HG03066 (cell line): ENCODE measurements at regions not wholly inside any gene's neighbourhood (a gene's known extent, or its start where the extent isn't known, plus 50 kb on each side); places are given as distances from the start of the nearest gene placed in this dataset.
"Not testable (repeated sequence)": the region's sequence is repeated elsewhere in the genome, so short reads cannot be mapped to it uniquely, and the experiment has no call there.

Experiments used
- ATAC-seq: cut with Tn5 transposase; IDR thresholded peaks from one replicate; pipeline ENCODE4 v1.9.1; 2021; ENCODE audit warnings: low read depth; ENCODE audit not compliant: unreplicated experiment

DNA sequence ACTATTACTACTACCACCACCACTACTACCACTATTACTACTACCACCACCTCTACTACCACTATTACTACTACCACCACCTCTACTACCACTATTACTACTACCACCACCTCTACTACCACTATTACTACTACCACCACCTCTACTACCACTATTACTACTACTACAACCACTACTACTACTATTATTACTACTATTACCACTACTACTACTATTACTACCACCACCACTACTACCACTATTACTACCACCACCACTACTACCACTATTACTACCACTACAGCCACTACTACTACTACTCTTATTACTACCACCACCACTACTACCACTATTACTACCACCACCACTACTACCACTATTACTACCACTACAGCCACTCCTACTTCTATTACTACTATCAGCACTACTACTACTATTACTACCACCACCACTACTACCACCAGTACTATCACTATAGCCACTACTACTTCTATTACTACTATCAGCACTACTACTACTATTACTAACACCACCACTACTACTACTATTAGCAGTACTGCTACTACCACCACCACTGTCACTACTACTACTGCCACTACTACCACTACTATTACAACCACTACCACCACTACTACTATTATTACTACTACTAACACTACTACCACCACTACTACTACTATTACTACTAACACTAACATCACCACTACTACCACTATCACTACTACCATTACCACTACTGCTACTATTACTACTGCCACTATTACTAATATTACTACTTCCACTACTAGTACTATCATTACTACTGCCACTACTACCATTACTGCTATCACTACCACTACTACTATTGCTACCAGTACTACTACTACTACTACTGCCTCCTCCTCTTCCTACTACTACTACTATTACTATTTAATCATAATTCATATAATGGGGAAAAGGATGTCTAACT is 669.2 kb upstream of the SOX11 start:
- not testable (repeated sequence) for ATAC-seq

DNA sequence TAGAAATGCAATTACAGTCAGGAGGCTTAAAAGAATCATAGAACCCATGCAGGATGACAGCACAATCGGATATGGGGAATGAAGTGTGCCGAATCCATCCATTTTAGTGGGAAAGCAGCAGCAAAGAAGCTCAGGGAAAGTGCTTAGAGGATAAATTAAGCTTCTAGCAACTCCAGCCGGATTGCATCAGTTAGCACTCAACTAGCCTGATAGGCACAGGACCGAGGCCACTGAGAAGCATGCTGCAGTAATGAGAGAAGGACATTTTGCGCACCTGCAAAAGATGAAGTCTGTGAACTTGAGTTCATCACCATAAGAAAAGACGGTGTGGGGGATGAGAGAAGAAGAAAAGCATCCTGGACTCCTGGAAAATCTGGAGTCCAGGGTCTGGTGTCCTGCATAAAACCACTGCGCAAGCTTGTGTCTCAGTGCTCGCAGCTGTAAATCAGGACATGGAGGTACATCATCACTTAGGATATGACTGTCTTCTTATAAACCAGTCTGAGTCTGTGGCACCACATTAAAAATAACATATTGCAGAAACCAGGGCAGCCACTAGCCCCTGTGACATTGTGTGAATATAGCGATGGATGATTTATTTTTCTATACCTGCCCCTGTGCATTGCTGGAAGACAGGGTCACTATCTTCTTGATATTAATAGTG is 665.5 kb upstream of the SOX11 start:
- no peak for ATAC-seq

DNA sequence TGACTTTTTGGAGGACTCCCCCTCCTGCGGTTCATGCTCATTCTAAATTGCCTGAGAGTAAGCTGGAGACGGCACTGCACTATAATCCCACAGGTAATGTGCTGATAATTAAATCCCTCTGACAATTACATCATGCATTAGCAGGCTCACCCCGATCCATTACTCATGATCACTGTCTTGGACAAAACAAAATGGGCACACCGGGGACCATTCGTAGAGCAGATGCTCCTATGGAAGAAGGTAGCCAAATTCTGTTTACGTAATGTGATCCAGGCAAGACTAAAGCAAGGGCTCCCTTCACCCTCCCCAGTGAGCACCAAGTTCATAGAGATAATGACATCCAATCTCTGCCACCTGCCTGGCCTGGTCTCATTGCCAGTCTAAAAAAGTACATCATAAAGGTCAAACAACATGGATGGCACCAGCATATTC is 657.1 kb upstream of the SOX11 start:
- no peak for ATAC-seq

DNA sequence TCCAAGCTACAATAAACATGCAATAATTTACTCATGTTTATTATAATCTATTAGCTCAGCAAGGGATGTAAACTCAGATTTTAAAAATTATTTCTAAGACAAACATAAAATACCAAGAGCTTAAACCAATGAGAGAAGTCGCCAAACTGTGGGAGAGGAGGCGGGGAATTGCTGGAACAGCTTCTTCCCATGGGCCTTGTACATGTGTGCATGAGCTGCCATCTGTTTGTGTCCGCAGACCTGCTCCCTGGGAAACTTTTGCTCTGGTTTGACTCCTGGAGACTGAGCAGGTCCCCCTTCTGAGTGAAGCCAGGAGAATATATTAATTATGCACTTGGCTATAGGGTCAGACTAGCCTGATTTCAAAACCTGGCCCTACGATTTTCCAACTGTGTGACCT is 655.9 kb upstream of the SOX11 start:
- no peak for ATAC-seq

DNA sequence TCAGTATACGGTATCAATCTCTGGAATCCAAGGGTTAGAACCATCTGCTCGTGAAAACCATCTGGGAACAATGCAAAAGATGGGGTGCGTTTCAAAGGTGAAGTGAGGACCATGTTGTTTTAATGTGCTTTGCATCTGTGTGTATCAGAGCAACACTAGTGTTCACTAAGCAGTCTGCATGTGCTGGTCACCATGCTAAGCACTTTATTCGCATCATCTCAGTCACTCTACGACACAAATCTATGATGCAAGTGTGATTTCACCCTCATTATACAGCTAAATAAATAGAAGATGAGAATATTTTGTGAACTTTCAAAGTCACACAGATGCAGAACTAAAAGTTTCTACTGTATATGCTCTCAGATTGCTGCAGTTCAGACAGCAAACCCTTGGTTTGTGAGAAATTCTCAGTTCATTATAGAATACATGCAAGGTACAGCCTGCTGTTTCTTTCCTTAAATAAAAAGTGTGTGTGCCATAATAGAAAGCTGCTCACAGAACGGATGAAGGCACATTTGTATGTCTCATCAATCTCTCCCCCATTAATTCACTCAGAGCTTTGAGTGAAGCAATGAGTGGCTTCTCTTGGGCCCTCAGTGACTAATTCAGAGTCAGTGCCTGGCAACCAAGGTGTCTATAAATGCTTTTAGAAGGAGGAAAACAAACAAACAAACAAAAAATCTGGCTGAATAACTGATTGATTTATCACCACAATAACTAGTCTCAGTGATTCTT is 652.8 kb upstream of the SOX11 start:
- no peak for ATAC-seq

DNA sequence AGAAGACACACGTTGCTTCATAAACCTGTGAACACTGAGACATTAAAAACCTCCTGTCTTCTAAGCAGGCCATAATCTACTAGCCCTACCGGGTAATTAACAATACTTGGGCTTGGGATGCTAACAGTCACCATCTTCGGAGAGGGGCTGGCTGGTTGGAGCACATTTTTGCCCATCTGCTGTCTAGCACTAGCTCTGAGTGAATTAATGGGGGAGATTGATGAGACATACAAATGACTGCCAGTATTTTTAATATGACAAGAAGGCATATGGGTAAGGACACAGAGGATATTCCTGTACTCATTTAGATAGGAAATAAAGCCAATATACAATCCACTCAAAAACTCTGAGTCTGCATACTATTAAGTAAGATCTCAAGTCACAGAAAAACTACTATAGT is 651.6 kb upstream of the SOX11 start:
- ATAC-seq, result no peak

DNA sequence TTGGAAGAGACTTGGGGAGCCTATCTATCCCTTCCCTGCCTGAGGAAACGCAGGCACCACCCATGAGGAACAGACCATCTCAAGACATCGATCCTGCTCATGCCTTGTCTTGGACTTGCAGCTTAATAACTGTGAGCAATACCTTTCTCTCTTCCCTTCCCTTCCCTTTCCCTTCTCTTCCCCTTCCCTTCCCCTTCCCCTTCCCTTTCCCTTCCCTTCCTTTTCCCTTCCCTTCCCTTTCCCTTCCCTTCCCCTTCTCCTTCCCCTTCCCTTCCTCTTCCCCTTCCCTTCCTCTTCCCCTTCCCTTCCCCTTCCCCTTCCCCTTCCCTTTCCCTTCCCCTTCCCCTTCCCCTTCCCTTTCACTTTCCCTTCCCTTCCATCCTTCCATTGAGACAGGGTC is 650.7 kb upstream of the SOX11 start:
- no peak for ATAC-seq

DNA sequence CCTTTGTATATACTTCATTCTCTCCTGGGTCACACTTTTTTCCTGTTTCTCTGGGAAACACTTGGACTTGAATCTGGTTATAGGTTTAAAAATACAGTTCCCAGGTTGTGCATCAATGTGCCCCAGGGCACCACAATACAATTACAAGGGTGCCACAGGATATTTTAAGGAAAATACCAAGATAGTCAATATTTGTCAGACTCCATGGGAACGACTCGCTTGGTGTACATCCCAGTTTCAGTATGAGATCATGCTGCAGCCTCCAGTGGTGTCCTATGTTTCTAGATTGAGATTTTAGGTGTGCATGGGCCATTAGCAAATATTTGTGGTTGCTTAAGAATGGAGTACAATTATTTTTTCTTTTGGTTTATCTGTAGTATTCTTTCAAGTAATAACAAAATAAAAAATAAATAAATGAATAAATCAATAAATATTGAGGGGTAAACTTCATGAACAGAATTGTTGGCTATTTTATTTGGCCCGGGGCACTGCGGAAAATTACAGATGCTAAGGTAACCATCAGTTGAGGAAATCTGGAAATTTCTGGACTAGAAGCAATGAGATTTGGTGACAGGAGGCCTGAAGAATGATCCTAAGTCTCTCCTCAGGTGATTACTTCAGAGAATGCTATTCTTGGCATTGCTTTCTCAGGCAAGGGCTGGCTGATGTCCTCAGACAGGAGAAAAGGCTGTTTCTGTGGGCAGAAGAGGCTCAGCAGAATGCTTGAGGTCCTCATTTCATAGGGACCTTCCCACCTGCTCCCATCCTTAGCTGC is 649.3 kb upstream of the SOX11 start:
- ATAC-seq, result no peak

DNA sequence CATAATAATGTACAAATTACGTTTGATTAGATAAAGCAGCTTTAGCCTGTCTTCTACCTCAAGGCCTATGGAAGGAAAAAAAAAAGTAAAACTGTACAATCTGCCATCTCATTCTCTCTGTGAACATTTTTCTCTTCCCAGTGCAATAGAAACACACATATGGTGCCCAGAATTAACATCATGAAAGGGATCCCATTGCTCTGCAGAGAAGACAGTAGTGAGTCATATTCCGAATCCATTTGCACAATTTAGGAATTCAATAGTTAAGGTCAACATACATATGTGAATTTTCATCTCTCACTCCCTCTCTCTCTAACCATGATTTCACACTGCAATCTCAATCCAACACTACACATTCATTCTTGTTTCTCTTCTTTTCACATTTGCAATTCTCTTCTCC is 640.9 kb upstream of the SOX11 start:
- ATAC-seq, result no peak

DNA sequence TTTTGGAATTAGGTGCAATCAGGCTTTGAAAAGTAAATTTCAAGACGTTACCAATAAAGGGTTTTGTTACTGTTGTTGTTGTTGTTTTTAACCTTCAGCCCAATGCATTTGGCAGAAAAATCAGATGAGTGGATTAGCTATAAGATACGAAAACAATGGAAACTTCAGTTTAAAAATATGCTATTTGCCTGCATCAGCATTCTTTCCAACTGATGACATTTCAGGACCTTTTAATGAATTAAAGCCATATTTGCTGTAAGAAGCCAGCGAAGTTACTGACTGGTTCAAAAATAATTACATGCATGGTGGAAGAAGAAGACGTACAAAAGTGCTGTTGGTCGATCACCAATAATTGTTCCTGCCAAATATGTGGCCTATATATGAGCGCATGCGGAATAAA is 639.3 kb upstream of the SOX11 start:
- no peak for ATAC-seq

DNA sequence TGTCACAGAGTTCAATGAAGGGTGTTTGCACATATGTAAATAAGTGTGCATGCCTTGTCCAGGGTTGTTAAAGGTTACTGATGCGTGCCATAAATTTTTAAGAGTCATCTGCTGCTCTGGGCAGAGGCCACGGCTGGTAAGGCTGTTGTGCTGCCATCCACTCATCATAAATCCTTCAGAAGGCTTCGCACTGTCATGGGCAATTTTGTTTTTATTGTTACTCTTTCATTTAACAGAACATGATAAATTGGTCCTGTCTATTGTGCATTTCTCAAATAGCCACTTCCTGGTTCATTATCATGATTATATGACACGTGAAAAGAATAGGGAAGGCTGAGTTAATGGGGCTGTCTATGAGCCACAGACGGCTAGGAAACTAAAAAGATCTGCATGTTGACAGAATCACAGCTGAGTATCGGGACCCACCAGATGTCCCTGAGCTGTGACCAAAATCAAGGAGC is 634.3 kb upstream of the SOX11 start:
- ATAC-seq, result no peak

DNA sequence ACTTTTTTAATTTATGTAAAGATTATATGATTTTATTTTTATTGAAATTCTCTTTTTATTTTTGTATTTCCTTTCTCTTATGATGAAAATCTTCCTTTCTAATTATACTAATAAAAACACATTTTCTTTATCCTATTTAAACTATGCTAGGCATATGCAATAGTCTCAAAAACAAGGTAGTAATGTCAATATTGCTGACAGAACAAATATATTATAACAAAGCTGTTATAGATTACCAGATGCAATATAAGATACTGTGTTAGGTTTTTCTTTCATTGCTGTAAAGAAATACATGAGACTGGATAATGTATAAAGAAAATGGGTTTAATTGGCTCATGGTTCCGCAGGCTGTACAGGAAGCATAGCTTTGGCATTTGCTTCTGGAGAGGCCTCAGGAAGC is 631.2 kb upstream of the SOX11 start:
- no peak for ATAC-seq

DNA sequence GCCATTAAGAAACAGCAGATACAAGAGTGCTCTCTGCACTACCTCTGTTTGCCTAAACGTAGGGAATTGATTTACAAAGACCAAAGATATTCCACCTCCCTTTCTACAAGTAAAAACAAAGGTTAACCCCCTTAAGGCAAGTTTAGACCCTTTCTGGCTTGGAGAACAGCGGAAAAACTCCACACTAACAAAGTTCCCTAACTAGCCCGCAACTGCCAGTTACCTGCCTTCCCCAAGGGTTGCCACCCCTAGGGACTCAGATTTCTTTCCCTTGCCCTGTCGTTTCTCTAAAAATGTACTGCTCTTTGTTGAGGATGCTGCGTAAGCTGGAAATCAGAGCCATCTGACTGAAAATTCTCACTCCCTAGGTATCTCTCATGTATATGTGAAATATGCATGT is 627.5 kb upstream of the SOX11 start:
- ATAC-seq, result no peak

DNA sequence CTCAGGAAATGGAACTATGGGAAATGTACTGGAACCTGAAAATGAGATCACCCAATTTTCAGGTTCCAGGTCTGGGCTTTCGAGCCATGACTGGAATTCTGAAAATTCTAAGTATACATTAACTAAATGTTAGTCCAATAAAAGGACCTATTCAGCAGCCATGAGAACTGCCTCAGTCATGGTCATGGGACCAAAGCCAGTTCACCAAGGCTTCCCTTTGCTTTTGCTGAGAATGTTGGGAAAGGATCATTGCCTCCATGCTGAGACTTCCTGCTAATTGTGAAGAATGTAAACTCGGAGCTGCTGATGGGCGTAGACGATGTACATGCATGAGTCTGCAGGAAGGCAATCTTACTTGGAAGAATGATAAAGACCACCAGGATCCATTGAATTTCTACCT is 624.4 kb upstream of the SOX11 start:
- no peak for ATAC-seq

DNA sequence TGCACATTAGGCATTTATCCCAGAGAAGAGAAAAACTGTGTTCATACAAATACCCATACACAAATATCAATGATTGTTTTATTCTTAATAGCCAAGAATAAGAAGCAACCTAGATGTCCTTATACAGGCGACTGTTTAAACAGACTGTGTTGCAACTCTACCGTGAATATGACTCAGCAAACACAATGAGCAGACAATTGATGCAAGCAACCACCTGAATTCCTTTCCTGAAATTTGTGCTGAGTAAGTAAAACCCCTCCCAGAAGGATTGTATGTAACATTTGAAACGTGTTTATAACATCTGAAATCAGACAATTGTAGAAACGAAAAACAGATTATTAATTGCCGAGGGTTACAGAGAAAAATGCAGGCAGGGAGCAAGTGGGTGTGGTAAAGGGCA is 621.9 kb upstream of the SOX11 start:
- ATAC-seq, result no peak

DNA sequence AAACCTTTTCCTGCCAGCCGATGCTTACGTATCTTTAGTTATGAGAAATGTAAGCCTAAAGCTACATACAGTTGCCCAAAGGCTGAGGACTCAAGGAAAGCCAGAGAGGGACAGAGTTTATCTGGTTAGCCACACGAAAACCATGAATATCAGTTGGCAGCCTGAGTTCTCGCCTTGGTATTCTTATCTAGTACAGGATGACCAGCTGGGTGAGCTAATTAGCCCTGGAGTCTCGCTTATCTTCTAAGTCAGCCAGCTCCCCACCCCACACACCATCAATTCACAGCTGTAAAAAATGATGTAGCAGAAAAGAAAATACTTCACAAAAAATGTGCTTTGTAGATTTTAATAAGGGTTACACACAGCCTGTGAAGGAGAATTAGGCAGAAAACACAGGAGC is 617.5 kb upstream of the SOX11 start:
- ATAC-seq, result no peak

DNA sequence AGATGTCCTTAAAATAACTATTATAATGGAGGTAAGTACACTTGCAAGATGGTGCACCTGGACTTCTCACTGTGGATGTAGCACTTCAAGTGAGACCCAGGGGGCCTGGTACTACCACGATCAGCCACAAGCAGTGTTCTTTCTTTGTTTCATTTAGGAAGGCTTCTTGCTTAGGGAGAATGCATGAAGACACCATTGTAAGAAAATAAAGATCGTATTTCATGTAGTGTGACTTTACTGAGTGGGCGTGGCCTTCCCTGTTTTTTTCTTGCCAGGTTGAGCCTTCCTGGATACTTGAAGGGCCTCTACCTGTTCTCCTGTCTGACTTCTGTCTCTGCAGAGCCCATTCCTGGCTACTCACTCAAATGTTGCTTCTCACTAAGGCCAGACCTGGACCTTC is 615.6 kb upstream of the SOX11 start:
- ATAC-seq, result no peak

DNA sequence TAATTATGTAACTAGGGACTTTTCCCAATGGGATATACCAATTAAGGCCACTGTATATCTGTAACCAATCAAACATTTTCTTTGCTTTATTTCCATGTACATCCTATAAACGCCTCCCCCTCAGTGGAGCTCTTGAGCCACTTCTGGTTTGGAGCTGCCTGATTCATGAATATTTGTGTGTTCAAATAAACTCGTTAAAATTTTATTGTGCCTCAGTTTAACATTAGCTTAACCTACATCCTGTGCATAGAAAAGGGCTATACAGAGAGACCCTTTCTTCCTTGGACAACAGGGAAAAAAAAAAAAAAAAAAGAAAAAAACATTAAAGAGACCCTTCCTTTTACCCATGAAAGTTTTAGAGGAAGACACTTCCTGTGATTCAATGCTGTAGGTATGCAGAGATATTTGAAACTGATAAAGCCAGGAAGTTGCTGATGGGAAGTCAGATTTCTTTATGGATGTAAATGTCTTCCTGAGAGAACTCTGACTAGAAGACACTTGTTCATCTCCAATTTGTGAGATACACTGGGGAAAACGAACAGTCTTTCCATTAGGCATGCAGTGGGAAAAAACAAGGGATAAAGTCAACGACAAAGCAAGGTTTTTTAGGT is 614.6 kb upstream of the SOX11 start:
- no peak for ATAC-seq

DNA sequence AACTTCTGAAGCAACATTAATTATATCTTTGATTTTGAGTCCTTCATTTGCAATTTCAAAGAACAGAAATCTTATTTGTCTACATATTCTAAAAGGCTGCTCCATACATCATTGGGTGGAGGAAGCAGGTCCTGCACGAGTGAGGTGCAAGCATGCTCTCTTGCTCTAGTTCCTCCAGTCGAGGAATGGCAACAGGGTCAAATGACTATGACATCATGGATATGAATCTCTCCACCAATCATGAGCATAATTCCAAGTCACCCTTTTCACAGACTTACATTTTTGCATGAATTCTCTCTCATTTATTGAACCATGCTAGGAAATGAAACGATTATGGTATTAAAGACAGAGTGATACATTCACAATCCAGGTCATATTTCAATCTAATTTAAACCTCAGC is 608.8 kb upstream of the SOX11 start:
- no peak for ATAC-seq

DNA sequence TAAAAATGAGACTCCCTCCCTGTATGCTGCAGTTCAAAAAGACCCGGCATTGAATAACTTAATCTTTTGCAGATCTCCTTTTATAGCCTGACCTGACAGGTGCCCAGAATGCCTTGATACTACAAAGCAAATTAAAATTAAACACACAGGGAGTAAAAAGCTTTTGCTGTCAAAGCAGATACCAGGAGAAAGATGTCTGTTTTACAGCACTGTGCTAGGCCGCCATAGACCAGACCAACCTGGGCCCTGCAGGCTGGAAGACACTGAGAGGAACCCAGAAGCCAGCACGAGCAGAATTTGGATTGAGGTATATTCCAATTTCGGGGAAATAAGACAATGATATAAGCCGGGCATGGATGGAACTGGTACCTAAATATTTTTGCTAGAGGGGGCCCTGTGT is 602.8 kb upstream of the SOX11 start:
- ATAC-seq, result no peak
